ENCODE measurements at regions not wholly inside any gene's neighbourhood (a gene's known extent, or its start where the extent isn't known, plus 50 kb on each side); places are given as distances from the start of the nearest gene placed in this dataset.
"Not testable (repeated sequence)": the region's sequence is repeated elsewhere in the genome, so short reads cannot be mapped to it uniquely, and the experiment has no call there.

GRCh38 chr4:118454857-118455256 lies 102.1 kb upstream of the PRSS12 start:
- not testable (repeated sequence) for TF ChIP-seq ATF3 (IDR thresholded peaks at IDR 0.05; ENCODE audit: insufficient read depth, low read depth, low read length); EZH2 (IDR thresholded peaks at IDR 0.05; ENCODE audit: low read depth, low read length, severe bottlenecking); CTCF (IDR thresholded peaks at IDR 0.05; ENCODE audit: control extremely low read depth in 1 of 3, insufficient read depth in 1 of 3, low read depth in 1 of 3, low read length in 3 of 3); POLR2AphosphoS5 (IDR thresholded peaks at IDR 0.05; ENCODE audit: low read depth, low read length); CREB1 (IDR thresholded peaks at IDR 0.05); USF2 (IDR thresholded peaks at IDR 0.05; ENCODE audit: low read length); RBBP5 (IDR thresholded peaks at IDR 0.05; ENCODE audit: borderline replicate concordance, low read depth, low read length); POLR2A (IDR thresholded peaks at IDR 0.05; ENCODE audit: control extremely low read depth in 1 of 2, low read depth in 2 of 2, low read length in 2 of 2); SP4 (IDR thresholded peaks at IDR 0.05; ENCODE audit: low read length); MAFK (IDR thresholded peaks at IDR 0.05; ENCODE audit: low read depth, low read length); SUZ12 (IDR thresholded peaks at IDR 0.05; ENCODE audit: low read length); TEAD4 (IDR thresholded peaks at IDR 0.05; ENCODE audit: low read depth, low read length); TBP (IDR thresholded peaks at IDR 0.05; ENCODE audit: low read depth, low read length); RAD21 (IDR thresholded peaks at IDR 0.05 in 1 of 2, conservative IDR thresholded peaks at IDR 0.05 in 1 of 2; ENCODE audit: low read depth in 2 of 2, low read length in 2 of 2)
